MM.1S (cell line): ENCODE measurements at regions not wholly inside any gene's neighbourhood (a gene's known extent, or its start where the extent isn't known, plus 50 kb on each side); places are given as distances from the start of the nearest gene placed in this dataset.

Experiments used
- EZH2 ChIP-seq: fragments of 300-600 bp; sonication (generic); optimal IDR thresholded peaks from 2 replicates; pipeline ENCODE3; 2017; ENCODE audit warnings: low read depth, mild to moderate bottlenecking, antibody characterized with exemption, low read length, mixed read lengths
- TF ChIP-seq, protein P1 (sequence below): fragments of 300-600 bp; sonication (generic); IDR thresholded peaks from 2 replicates; pipeline ENCODE4 v1.5.1; 2016; ENCODE audit warnings: antibody characterized with exemption, low read length, mixed read lengths

DNA sequence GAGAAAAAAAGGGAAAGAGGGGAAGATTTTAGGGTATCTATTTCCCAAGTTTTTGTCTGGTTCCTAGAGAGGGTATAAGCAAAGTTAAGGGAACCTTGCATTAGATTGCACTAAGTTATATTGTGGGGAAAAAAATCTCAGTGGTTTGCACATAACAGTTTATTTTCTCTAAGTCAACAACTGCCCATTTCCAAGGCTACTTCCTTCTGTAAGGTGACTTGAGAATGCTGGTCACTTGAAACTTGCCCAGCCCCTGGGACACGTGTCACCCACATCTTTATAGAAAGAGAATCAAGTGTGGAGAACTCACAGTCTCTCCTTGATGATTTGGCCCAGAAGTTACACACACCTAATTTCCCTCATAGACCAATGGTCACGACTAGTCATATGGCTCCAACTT, 488.6 kb upstream of the PODXL start:
- TF ChIP-seq, protein P1, sequence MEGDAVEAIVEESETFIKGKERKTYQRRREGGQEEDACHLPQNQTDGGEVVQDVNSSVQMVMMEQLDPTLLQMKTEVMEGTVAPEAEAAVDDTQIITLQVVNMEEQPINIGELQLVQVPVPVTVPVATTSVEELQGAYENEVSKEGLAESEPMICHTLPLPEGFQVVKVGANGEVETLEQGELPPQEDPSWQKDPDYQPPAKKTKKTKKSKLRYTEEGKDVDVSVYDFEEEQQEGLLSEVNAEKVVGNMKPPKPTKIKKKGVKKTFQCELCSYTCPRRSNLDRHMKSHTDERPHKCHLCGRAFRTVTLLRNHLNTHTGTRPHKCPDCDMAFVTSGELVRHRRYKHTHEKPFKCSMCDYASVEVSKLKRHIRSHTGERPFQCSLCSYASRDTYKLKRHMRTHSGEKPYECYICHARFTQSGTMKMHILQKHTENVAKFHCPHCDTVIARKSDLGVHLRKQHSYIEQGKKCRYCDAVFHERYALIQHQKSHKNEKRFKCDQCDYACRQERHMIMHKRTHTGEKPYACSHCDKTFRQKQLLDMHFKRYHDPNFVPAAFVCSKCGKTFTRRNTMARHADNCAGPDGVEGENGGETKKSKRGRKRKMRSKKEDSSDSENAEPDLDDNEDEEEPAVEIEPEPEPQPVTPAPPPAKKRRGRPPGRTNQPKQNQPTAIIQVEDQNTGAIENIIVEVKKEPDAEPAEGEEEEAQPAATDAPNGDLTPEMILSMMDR, result no peak
- no peak for TF ChIP-seq EZH2
